IMR-90 (cell line): ENCODE measurements at regions not wholly inside any gene's neighbourhood (a gene's known extent, or its start where the extent isn't known, plus 50 kb on each side); places are given as distances from the start of the nearest gene placed in this dataset.

Source experiments
- ATAC-seq: fragments of 200-7000 bp; cut with Tn5 transposase; 2 replicates; pipeline ENCODE4 v1.9.1; 2020; ENCODE audit warnings: low read depth, mild to moderate bottlenecking, moderate library complexity
- BruUV-seq: library from RNA; stranded (reverse); fragments of 400-500 nt; replicated peaks from 2 replicates; lab custom pipeline; 2021; lab: Mats Ljungman, UMichigan
- CTCF ChIA-PET: fragments of 300-600 bp; formaldehyde crosslinking; extraction: SDS; loops from one replicate; lab custom pipeline; 2021; ENCODE audit warnings: antibody characterized with exemption; lab: Yijun Ruan, JAX
- POLR2A ChIA-PET: fragments of 300-600 bp; sonication (Branson Sonifier 250); formaldehyde crosslinking; loops from one replicate; lab custom pipeline; 2022; ENCODE audit warnings: antibody characterized with exemption; ENCODE audit not compliant: unreplicated experiment; lab: Charles Lee
- DNase-seq: peaks from one replicate; pipeline ENCODE4 v3.0.0; 2013
- H2AFZ ChIP-seq: replicated peaks from 2 replicates; pipeline ENCODE3; 2013; ENCODE audit warnings: low read length, mild to moderate bottlenecking; ENCODE audit not compliant: poor library complexity
- H2AK5ac ChIP-seq: 2 replicates; pipeline ENCODE4 v1.6.1; 2013; ENCODE audit warnings: low read depth, low read length, inconsistent platforms
- H2AK9ac ChIP-seq: replicated peaks from 2 replicates; pipeline ENCODE3; 2013; ENCODE audit warnings: mild to moderate bottlenecking, low read depth, low read length, moderate library complexity; ENCODE audit not compliant: poor library complexity
- H2BK120ac ChIP-seq: 2 replicates; pipeline ENCODE4 v1.6.1; 2013; ENCODE audit warnings: low read depth, low read length, inconsistent platforms
- H2BK15ac ChIP-seq: 3 replicates; pipeline ENCODE4 v1.6.1; 2013; ENCODE audit warnings: low read depth, low read length, inconsistent platforms
- H2BK20ac ChIP-seq: 2 replicates; pipeline ENCODE4 v1.6.1; 2013; ENCODE audit warnings: low read depth, mild to moderate bottlenecking, inconsistent platforms, low read length, moderate library complexity
- H2BK5ac ChIP-seq: 2 replicates; pipeline ENCODE4 v1.6.1; 2013; ENCODE audit warnings: mild to moderate bottlenecking, low read depth, low read length, inconsistent platforms; ENCODE audit not compliant: poor library complexity, severe bottlenecking
- H3K14ac ChIP-seq: replicated peaks from 2 replicates; pipeline ENCODE4 v1.6.1; 2013; ENCODE audit warnings: low read depth, low read length, inconsistent platforms
- H3K18ac ChIP-seq: 2 replicates; pipeline ENCODE4 v1.6.1; 2013; ENCODE audit warnings: low read depth, low read length, control low read depth
- H3K23ac ChIP-seq: 2 replicates; pipeline ENCODE4 v1.6.1; 2013; ENCODE audit warnings: low read depth, low read length, inconsistent platforms
- H3K27ac ChIP-seq: 2 replicates; pipeline ENCODE4 v1.5.1; 2013; ENCODE audit warnings: mild to moderate bottlenecking, control low read depth, low read length; ENCODE audit not compliant: insufficient read depth
- H3K27me3 ChIP-seq: 2 replicates; pipeline ENCODE4 v1.6.1; 2013; ENCODE audit warnings: low read length; ENCODE audit not compliant: control insufficient read depth, insufficient read depth
- H3K36me3 ChIP-seq: 2 replicates; pipeline ENCODE4 v1.6.1; 2013; ENCODE audit warnings: low read length, mixed read lengths; ENCODE audit not compliant: control insufficient read depth, insufficient read depth
- H3K4ac ChIP-seq: 2 replicates; pipeline ENCODE4 v1.6.1; 2013; ENCODE audit warnings: low read depth, low read length, inconsistent platforms
- H3K4me1 ChIP-seq: 2 replicates; pipeline ENCODE4 v1.6.1; 2013; ENCODE audit warnings: low read length, mixed read lengths; ENCODE audit not compliant: control insufficient read depth, insufficient read depth
- H3K4me2 ChIP-seq: 2 replicates; pipeline ENCODE4 v1.6.1; 2013; ENCODE audit warnings: low read depth, mild to moderate bottlenecking, control low read depth, low read length, moderate library complexity
- H3K4me3 ChIP-seq: 2 replicates; pipeline ENCODE4 v1.5.1; 2013; ENCODE audit warnings: low read depth, mild to moderate bottlenecking, control low read depth, low read length, moderate library complexity; ENCODE audit not compliant: insufficient read depth
- H3K56ac ChIP-seq: 2 replicates; pipeline ENCODE4 v1.6.1; 2013; ENCODE audit warnings: low read length, inconsistent platforms; ENCODE audit not compliant: insufficient read depth; ENCODE audit errors: extremely low read depth
- H3K79me1 ChIP-seq, 2 experiments: 2 replicates each; pipeline ENCODE4 v1.6.1; 2013; ENCODE audit warnings: low read length in 2 of 2, inconsistent platforms in 1 of 2, low read depth in 1 of 2
- H3K9ac ChIP-seq: 2 replicates; pipeline ENCODE4 v1.6.1; 2013; ENCODE audit warnings: low read depth, low read length, control low read depth
- H3K9me1 ChIP-seq: 2 replicates; pipeline ENCODE4 v1.6.1; 2013; ENCODE audit warnings: low read length, inconsistent platforms; ENCODE audit not compliant: insufficient read depth
- H3K9me3 ChIP-seq: 2 replicates; pipeline ENCODE4 v1.6.1; 2013; ENCODE audit warnings: low read length; ENCODE audit not compliant: control insufficient read depth, insufficient read depth
- H4K20me1 ChIP-seq: 2 replicates; pipeline ENCODE4 v1.6.1; 2013; ENCODE audit warnings: low read length, inconsistent platforms; ENCODE audit not compliant: insufficient read depth
- H4K5ac ChIP-seq: 2 replicates; pipeline ENCODE4 v1.6.1; 2013; ENCODE audit warnings: mild to moderate bottlenecking, low read depth, low read length, control low read depth
- H4K8ac ChIP-seq, 2 experiments: 2 replicates each; pipeline ENCODE4 v1.6.1; 2013; ENCODE audit warnings: low read depth in 2 of 2, low read length in 2 of 2, control low read depth in 1 of 2, inconsistent platforms in 1 of 2
- H4K91ac ChIP-seq: 2 replicates; pipeline ENCODE4 v1.6.1; 2013; ENCODE audit warnings: low read depth, low read length, inconsistent platforms; ENCODE audit not compliant: insufficient read depth
- CHD1 ChIP-seq: IDR thresholded peaks from 2 replicates; pipeline ENCODE4 v1.6.1; 2012; ENCODE audit warnings: low read depth, low read length, improper control_type of control experiment
- MAZ ChIP-seq: IDR thresholded peaks from 2 replicates; pipeline ENCODE4 v1.6.1; 2012; ENCODE audit warnings: low read depth, mild to moderate bottlenecking, low read length, improper control_type of control experiment, moderate library complexity, borderline replicate concordance
- POLR2A ChIP-seq: IDR thresholded peaks from 2 replicates; pipeline ENCODE4 v1.6.1; 2012; ENCODE audit warnings: mild to moderate bottlenecking, low read depth, low read length
- RCOR1 ChIP-seq: IDR thresholded peaks from 2 replicates; pipeline ENCODE4 v1.6.1; 2012; ENCODE audit warnings: mild to moderate bottlenecking, low read length, improper control_type of control experiment; ENCODE audit not compliant: insufficient replicate concordance
- dilution Hi-C: fragments of 300-500 bp; cut with HindIII; formaldehyde crosslinking; loops from one replicate; pipeline ENCODE4 v1.14.3; 2018; ENCODE audit warnings: low sequenced_read_pairs; ENCODE audit not compliant: unreplicated experiment
- in situ Hi-C: fragments of 300-500 bp; cut with MboI; formaldehyde crosslinking; loops from 3 replicates; pipeline ENCODE4 v1.14.3; 2019; ENCODE audit warnings: low sequenced_read_pairs, inconsistent platforms, mixed read lengths
- intact Hi-C: fragments of 100-400 bp; cut with micrococcal nuclease; formaldehyde crosslinking; loops from 2 replicates; pipeline ENCODE4 v1.10.0; 2022

DNA sequence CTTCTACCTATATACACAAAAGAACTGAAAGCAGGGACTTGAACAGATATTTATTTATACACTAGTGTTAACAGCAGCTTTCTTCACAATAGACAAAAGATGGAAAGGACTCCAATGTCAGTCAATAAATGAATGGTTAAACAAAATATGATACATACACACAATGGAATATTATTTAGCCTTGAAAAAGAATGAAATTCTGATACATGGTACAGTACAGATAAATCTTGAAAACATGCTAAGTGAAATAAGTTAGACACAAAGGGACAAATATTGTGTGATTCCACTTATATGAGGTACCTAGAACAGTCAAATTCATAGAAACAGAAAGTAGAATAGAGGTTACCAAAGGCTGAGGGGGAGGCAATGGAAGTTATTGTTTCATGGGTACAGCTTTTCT, 79.8 kb upstream of the ADTRP start:
- in situ Hi-C loops: no loop called here
- TF ChIP-seq MAZ (no peak), POLR2A (no peak), CHD1 (no peak), RCOR1 (no peak)

More for the DNA sequence above, 79.8 kb upstream of the ADTRP start:
- Histone ChIP-seq H3K4ac (no peak overlapping the region), H3K27me3 (no peaks in the 10 kb centered on the region), H3K4me2 (no peak overlapping the region), H3K56ac (no peak overlapping the region), H4K5ac (no peak overlapping the region), H3K9me3 (no peaks in the 10 kb centered on the region), H4K91ac (no peak overlapping the region), H2AK5ac (no peak overlapping the region), H3K36me3 (no peaks in the 10 kb centered on the region), H4K20me1 (no peaks in the 10 kb centered on the region), H3K4me3 (no peak overlapping the region), H2AFZ (no peak overlapping the region), H3K9me1 (peaks cover 5% of the 10 kb centered on the region; the same call in 1 of the 2 replicates), H3K9ac (no peak overlapping the region), H2BK15ac (no peak overlapping the region), H2BK120ac (no peak overlapping the region), H3K27ac (no peak overlapping the region), H2BK20ac (no peak overlapping the region), H3K4me1 (peaks cover 8% of the 10 kb centered on the region), H3K23ac (no peak overlapping the region), H2BK5ac (no peak overlapping the region), H3K18ac (no peak overlapping the region), H2AK9ac (no peak overlapping the region), H4K8ac (no peak overlapping the region), H3K14ac (no peak overlapping the region), H3K79me1 (no peaks in the 10 kb centered on the region)
- dilution Hi-C loops: no loop called here
- ChIA-PET CTCF (no interaction called here), POLR2A (no interaction called here)
- DNase-seq: no peak
- no peak for ATAC-seq
- intact Hi-C loops: no loop called here
- BruUV-seq: no TSS peak
